ENCODE measurements at regions not wholly inside any gene's neighbourhood (a gene's known extent, or its start where the extent isn't known, plus 50 kb on each side); places are given as distances from the start of the nearest gene placed in this dataset.
"Not testable (repeated sequence)": the region's sequence is repeated elsewhere in the genome, so short reads cannot be mapped to it uniquely, and the experiment has no call there.

DNA sequence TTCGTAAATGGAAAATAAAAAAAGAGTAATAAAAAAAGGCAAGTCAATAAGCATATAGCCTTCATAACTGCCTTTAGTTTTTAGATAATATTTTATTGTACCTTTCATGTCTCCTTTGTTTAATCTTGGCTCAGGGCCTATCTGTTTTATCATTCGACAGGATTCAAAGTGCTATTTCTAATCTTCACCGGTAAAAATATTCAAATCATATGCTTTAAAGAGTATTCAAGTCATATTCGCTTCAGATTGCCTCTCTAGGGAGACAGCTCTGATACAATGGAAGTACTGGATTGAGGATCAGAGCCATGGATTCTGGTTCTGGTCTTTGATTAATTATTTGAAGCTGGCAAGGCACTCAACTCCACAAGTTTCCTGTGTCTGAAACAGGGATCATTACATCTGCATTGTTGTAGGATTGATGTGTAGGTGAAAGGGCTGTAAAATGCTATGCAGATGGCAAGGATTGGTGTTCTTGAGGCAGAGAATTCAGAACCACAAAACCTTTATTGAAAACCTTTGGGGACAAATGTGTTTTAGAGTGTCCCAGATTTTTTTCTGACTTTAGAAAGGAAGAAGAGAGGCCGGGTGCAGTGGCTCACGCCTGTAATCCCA lies 84.3 kb upstream of the RAPH1 start:
- DNase-seq (ENCODE audit: low read depth, low spot score) = no peak
- ChIA-PET POLR2A (no interaction called here), CTCF (no interaction called here)
- H3K27ac ChIP-seq (ENCODE audit: low read depth, low read length) = no peak overlapping the region
- H3K4me3 ChIP-seq (ENCODE audit: low read depth, low read length) = no peak overlapping the region
- H3K9me3 ChIP-seq (ENCODE audit: control insufficient read depth, insufficient read depth, low read length) = peaks cover 3% of the 10 kb centered on the region; the same call in 1 of the 2 replicates
- TF ChIP-seq, protein P1, sequence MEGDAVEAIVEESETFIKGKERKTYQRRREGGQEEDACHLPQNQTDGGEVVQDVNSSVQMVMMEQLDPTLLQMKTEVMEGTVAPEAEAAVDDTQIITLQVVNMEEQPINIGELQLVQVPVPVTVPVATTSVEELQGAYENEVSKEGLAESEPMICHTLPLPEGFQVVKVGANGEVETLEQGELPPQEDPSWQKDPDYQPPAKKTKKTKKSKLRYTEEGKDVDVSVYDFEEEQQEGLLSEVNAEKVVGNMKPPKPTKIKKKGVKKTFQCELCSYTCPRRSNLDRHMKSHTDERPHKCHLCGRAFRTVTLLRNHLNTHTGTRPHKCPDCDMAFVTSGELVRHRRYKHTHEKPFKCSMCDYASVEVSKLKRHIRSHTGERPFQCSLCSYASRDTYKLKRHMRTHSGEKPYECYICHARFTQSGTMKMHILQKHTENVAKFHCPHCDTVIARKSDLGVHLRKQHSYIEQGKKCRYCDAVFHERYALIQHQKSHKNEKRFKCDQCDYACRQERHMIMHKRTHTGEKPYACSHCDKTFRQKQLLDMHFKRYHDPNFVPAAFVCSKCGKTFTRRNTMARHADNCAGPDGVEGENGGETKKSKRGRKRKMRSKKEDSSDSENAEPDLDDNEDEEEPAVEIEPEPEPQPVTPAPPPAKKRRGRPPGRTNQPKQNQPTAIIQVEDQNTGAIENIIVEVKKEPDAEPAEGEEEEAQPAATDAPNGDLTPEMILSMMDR (IDR thresholded peaks at IDR 0.05; ENCODE audit: low read depth, low read length) = no peak
- H3K27me3 ChIP-seq (ENCODE audit: control insufficient read depth, insufficient read depth, low read length) = no peaks in the 10 kb centered on the region

DNA sequence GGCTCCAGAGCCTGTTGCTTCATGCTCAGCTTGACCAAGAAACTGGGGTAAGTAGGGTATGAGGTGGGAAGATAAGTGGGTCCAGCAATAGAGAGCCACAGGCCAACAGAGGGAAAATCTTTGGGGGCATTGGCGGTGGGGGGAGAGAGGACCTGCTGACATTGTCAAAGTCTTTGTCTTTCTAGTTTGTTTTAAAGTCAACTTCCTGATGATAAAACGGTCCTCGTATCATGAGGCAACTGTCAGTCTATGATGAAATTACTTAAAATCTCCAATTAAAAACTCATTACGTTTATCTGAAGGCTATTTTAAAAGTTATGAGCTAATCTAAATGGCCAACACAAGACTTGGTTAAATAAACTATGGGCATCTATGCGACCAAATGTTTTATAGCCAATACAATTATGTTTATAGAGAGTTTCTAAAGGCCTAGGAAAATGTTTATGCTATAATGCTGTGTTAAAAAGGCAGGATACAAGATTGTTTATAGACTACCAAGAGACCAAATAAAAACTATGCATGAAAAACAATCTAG lies 84.4 kb upstream of the CD28 start:
- no peak overlapping the region for H3K4me3 ChIP-seq (ENCODE audit: low read depth, low read length)
- TF ChIP-seq, protein P1 (IDR thresholded peaks at IDR 0.05; ENCODE audit: low read depth, low read length) = no peak
- H3K27me3 ChIP-seq (ENCODE audit: control insufficient read depth, insufficient read depth, low read length) = no peaks in the 10 kb centered on the region
- POLR2A ChIA-PET = no interaction called here
- H3K9me3 ChIP-seq (ENCODE audit: control insufficient read depth, insufficient read depth, low read length) = peaks cover 3% of the 10 kb centered on the region; the same call in 1 of the 2 replicates
- DNase-seq (ENCODE audit: low read depth, low spot score) = no peak
- peak overlapping the region; percentile 24 for H3K27ac ChIP-seq (ENCODE audit: low read depth, low read length)
- CTCF ChIA-PET = no interaction called here

DNA sequence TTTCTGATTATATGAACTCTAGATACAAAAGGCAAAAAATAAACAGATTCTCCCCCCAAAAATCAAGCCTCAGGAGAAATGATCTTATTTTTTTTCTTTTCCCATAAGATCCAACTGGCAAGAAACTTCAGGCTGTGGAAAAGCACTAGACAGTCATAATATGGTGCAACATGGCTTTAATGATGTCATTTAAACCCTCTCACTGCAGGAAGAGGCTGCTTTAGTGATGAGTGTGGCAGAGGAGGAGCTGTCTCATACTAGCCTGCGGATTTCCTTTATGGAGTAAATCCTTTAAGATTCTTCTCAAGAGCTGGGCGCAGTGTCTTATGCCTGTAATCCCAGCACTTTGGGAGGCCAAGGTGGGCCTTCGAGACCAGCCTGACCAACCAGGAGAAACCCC lies 83.3 kb upstream of the CD28 start:
- H3K4me3 ChIP-seq (ENCODE audit: low read depth, low read length) = no peak overlapping the region
- H3K9me3 ChIP-seq (ENCODE audit: control insufficient read depth, insufficient read depth, low read length) = peaks cover 3% of the 10 kb centered on the region; the same call in 1 of the 2 replicates
- H3K27ac ChIP-seq (ENCODE audit: low read depth, low read length) = peak overlapping the region; percentile 71
- H3K27me3 ChIP-seq (ENCODE audit: control insufficient read depth, insufficient read depth, low read length) = no peaks in the 10 kb centered on the region
- POLR2A ChIA-PET = interaction anchor here (0.7 kb wide), 1 partner anchor 294 kb away, joined by 6 read pairs; no protein-coding TSS in a partner anchor
- TF ChIP-seq, protein P1 (IDR thresholded peaks at IDR 0.05; ENCODE audit: low read depth, low read length) = no peak
- CTCF ChIA-PET = interaction anchor here (0.7 kb wide), 1 partner anchor 117 kb away, joined by 4 read pairs; no protein-coding TSS in a partner anchor
- DNase-seq (ENCODE audit: low read depth, low spot score) = peak; percentile 86

DNA sequence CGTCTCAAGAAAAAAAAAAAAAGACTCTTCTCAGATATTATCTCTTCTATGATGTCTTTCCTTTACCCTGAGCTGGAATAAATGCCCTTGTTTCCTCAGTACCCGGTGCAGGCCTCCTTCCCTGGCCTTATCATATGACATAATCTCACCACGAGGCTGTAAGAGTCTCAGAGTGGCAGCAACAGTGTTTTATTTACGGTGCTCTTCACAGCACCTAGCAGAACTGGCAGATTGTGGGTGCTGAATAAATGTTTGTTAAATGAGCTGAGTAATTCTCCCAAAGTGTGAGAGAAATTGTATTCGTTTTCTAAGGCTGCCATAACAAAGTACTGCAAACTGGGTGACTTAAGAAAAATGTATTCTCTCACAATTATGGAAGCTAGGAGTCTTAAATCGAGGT lies 82.8 kb upstream of the CD28 start:
- Histone ChIP-seq H3K9me3 (ENCODE audit: control insufficient read depth, insufficient read depth, low read length) (peaks cover 3% of the 10 kb centered on the region; the same call in 1 of the 2 replicates), H3K27me3 (ENCODE audit: control insufficient read depth, insufficient read depth, low read length) (no peaks in the 10 kb centered on the region), H3K27ac (ENCODE audit: low read depth, low read length) (peak overlapping the region; percentile 71), H3K4me3 (ENCODE audit: low read depth, low read length) (no peak overlapping the region)
- ChIA-PET POLR2A (interaction anchor here (0.5 to 0.7 kb wide), 2 partner anchors 20 to 295 kb away, joined by 5 to 6 read pairs; no protein-coding TSS in a partner anchor), CTCF (interaction anchor here (0.6 to 0.9 kb wide), 3 partner anchors 8 to 118 kb away, joined by 3 to 4 read pairs (median 3); no protein-coding TSS in a partner anchor)
- no peak for DNase-seq (ENCODE audit: low read depth, low spot score)
- TF ChIP-seq, protein P1 (IDR thresholded peaks at IDR 0.05; ENCODE audit: low read depth, low read length) = no peak

DNA sequence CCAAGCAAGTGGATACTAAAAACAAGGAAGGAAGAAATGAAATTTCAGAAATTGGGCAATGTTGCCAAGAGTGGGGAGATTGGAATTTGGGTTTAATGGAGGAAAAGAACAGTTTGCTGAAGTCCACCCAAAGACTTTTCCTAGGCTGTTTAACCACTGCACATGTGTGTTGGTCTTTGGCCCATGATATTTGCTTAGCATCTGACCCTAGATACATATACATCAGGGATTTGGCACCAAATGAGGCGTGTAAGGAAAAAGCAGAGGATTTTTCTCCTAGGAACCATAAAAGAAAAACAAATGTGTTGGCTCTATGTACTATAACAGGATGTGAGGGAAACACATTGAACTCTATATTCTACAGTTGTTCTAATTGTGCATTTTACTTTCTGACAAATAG lies 80.7 kb upstream of the CD28 start:
- Histone ChIP-seq H3K27ac (ENCODE audit: low read depth, low read length) (no peak overlapping the region), H3K27me3 (ENCODE audit: control insufficient read depth, insufficient read depth, low read length) (no peaks in the 10 kb centered on the region), H3K9me3 (ENCODE audit: control insufficient read depth, insufficient read depth, low read length) (peaks cover 3% of the 10 kb centered on the region; the same call in 1 of the 2 replicates), H3K4me3 (ENCODE audit: low read depth, low read length) (no peak overlapping the region)
- CTCF ChIA-PET = interaction anchor here (1.5 kb wide), 1 partner anchor 190 kb away, joined by 3 read pairs; no protein-coding TSS in a partner anchor
- no peak for DNase-seq (ENCODE audit: low read depth, low spot score)
- POLR2A ChIA-PET = no interaction called here
- TF ChIP-seq, protein P1 (IDR thresholded peaks at IDR 0.05; ENCODE audit: low read depth, low read length) = no peak

DNA sequence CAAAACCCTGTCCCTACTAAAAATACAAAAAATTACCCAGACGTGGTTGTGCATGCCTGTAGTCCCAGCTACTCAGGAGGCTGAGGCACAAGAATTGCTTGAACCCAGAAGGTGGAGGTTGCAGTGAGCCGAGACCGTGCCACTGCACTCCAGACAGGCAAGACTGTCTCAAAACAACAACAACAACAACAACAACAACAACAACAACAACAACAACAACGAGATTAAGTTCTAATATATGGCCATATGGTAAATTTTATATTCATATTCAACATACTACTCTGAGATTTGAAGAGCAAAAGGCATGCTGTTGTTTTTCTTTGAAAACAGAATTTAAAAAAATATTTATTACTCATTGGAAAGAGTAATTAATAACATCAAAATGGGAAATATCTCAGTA lies 80.2 kb upstream of the CD28 start:
- H3K27me3 ChIP-seq (ENCODE audit: control insufficient read depth, insufficient read depth, low read length); POLR2A ChIA-PET; H3K27ac ChIP-seq (ENCODE audit: low read depth, low read length); H3K4me3 ChIP-seq (ENCODE audit: low read depth, low read length); DNase-seq (ENCODE audit: low read depth, low spot score); H3K9me3 ChIP-seq (ENCODE audit: control insufficient read depth, insufficient read depth, low read length): not testable (repeated sequence)
- CTCF ChIA-PET = interaction anchor here (1.2 to 1.5 kb wide), 2 partner anchors 189 to 283 kb away, joined by 3 to 4 read pairs; no protein-coding TSS in a partner anchor
